CD4-positive, alpha-beta T cell treated with Interleukin-15 for 1 hour (primary cell): ENCODE measurements at regions not wholly inside any gene's neighbourhood (a gene's known extent, or its start where the extent isn't known, plus 50 kb on each side); places are given as distances from the start of the nearest gene placed in this dataset.
A peak's percentile ranks its signal among the peaks of the same experiment; 100 is the strongest.

Experiments
- DNase-seq: peaks from one replicate; pipeline ENCODE4 v3.0.0-alpha.2; 2020

DNA sequence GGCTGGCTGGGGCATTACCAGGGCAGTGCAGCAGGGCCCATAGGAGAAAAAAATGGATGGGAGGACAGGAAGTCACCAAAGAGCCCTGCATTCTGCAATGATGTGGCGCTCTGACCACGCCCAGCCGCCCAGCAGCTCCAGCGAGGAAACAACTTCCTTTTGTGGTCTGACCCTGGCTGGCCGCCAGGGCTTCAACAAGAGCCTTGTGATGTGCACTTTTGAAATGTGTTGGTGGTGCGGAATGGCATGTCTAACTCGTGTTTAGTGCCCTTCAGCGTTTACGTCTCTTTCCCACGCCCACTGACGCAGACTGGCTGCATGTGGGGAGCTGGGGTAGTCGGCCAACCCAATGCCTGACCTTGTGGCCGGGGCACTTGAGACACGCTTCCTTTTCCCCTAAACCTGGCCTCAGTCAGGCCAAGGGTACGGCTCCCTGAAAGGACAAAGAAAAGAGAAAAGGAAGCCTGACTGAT is 81.9 kb upstream of the CTNNB1 start:
- peak; percentile 93 for DNase-seq

DNA sequence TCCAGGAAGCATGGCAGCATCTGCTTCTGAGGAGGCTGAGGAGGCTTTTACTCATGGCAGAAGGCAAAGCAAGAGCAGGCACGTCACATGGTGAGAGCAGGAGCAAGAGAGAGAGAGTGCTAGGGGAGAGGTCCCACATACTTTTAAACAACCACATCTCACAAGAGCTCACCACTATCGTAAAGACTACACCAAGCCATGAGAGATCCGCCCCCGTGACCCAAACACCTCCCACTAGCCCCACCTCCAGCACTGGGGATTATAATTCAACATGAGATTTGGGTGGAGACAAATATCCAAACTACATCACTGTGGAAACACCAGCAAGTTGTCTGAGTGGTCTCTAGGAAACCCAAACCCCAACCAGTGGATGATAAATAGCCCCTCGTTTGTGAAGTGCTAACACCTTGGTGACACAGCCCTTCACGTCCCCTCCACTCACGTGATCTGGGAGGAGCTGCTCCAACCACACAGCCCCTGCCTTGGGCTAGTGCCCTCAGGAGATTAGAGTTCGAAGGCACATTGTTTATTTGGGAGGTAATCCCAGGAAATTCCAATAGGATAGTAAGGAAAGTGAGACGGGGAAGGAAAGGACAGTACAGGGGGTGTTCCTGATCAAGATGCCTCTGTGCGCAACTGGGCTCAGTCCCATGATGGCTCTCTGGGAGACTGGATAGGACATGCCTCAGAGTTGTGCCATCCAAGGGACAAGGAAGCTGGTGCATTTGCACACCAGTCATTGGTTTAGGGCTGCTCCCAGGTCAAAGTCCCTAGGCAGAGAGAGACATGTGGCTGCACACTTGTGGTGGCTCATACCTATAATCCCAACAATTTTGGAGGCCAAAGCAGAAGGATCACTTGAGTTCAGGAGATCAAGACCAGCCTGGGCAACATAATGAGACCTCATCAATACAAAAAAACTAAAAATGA is 80.6 kb upstream of the CTNNB1 start:
- DNase-seq = no peak

DNA sequence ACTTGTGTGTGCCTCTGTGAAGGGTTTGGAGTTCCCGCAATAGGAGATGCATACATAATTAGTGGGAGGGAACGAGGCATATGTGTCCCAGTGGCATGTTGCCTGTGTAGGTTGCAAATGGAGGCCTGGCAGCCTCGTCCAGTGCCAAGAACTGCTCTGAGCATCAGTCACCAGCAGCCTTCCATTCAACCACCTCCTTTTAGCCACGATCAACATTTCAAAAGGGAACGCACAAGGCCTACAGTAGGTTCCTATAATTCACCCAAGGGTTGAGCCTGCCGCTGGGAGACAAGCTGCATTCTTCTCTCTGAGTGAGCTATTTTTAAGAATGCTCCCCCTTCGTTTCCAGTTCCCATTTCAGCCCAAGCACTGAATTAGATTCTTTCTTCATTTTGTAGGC is 78.8 kb upstream of the CTNNB1 start:
- DNase-seq = no peak

DNA sequence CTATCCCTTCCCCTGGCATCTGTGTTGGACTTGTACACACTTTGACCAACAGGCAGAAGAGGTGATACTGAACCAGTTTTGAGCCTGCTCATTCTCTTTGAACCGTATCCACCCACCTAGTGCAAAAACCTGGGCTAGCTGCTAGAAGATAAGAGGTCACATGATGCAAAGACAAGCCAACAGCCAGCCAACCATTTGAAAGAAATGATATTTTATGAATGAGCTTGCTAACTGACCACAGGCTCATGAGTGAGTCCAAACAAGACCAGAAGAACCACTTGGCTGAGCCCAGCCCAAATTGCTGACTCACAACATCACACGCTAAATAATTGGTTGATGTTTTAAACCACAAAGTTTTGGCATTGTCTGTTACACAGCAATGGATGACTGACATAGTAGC is 74.0 kb upstream of the CTNNB1 start:
- no peak for DNase-seq

DNA sequence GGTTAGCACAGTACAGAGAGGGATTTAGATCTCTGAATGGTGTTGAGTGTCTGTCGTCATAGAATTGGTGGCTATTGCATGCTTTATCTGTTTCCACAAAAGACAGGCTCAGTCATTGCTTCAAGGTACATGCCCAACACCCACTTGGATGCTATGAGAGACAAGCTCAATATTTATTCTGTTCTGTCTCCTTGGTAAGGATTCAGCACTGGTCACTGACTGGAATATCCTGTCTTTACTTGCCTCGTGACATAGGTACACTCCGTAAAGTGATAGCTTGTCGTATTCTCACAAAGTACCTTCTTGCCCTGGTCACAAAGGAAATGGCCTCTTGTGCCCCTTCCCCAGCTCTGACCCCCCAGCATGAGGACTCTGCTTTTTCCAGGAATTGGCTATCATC is 72.8 kb upstream of the CTNNB1 start:
- no peak for DNase-seq

DNA sequence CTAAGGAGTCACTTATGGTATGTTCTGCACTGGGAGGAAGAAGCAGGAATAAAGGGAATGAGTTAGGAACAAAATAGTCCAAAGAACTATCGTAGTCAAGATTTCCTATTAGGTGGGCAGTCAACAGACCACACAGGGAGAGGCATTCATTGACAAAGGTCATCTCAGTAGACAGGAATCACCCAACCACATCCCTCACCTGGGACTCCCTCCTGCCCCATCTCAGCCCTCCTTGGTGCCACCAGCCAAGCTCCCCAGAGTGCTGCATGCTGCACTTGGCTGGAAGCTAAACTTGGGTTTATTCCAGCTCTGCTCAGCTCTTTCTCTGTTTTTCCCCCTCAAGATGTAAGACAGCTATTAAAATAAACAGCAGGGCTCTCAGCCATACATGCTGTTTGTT is 72.3 kb upstream of the CTNNB1 start:
- no peak for DNase-seq

DNA sequence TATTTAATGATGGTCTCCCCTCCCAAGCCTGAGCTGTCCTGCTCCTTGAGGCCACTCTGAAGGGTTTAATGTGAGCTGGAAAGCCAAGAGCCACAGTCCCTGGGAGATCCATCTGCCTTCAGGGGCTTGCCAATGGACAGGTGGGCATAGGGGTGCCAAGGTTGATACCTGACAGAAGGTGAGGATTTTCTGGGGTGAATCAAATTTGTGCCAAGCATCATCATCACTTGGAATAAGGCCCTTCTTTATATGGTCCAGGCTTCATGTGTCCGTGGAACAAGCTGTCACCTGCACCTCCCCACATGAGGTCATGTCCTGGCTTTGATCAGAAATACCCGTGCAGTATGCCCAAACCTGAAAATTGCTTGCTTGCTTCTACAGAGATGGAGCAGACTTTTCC is 71.9 kb upstream of the CTNNB1 start:
- DNase-seq = no peak

DNA sequence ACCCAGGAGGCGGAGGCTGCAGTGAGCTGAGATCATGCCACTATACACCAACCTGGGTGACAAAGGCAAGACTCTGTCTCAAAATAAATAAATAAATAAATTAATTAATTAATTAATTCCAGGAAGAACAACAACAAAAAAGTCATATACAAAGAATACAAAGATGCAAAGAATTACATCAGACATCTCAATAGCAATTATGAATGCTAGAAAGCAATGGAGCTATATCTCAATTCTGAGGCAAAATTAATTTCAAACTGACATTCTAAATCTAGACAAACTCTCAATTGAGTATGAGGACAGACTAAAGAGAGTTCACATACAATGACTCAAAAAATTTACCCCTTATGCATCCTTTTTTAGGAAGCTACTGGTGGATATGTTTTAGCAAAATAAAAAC is 69.6 kb upstream of the CTNNB1 start:
- no peak for DNase-seq

DNA sequence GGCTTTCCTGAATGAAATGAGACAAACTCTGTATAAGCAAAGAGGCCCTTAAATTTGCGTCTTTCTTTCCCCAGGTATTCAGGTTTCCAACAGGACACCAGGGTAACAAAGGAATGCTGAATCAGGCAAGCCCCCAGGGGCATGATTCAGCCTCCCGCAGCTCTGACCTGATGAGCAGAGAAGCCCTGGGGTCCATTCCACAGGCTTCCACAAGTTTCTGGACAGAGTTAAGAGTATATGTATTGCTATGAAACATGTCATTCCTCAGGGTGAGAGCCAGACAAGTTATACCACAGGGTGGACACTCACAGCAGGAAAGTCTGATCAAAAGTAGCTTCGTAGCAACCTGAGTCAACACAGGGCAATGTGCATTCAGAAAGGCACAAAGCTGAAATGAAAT is 68.1 kb upstream of the CTNNB1 start:
- DNase-seq = no peak

DNA sequence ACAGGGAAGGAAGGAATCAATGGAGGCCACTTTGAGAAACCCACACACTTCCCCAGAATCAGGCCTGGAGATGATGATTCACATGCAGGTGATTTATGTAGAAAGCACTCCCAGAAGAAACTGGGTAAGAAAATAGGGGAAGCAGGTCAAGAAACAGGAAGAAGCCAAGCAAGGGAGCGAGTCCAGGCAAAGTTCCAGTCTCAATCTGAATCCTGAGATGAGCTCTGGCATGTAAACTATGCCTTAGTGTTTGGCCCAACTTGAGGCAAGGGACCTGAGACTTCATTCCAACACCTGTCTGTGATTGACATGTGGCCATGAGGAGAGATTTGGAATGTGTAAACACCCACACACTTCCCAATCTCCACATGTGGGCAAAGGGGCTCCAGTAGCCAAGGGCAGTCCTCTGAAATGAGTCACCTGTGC is 61.6 kb upstream of the CTNNB1 start:
- DNase-seq = peak; percentile 20

DNA sequence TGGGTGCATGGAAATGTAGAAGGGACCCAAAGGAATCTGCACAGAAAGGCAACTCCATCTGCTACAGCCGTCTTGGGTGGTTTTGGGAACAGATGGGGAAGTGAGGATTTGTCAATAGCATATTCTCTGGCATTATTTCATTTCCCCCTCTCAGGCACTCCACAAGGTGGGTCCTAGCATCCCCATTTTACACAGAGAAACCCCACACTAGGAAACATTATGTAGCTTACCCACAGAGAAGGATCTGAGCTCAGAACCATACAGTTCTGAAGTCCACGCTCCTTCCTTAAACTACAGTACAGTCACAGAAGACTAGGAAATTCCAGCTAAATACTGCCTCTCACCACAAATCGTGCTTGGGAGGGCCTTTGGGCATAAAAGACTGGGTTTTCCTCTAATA is 61.2 kb upstream of the CTNNB1 start:
- no peak for DNase-seq

DNA sequence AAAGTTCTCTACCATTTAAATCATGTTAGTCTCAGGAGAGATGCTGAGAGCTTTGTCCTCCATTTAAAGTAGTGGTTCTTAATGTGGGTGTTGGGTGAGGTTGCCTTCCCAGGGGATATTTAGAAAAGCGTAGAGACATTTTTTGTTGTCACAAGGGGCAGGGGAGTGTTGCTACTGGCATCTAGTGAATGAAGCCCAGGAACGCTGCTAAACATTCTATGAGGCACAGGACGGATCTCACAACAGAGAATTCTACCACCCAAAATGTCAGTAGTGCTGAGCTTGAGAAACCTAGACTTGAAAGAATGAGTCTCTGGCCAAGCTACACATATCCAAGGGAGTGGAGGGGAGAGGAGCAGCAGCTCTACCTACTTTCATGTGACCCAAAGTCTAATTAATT is 60.7 kb upstream of the CTNNB1 start:
- no peak for DNase-seq

DNA sequence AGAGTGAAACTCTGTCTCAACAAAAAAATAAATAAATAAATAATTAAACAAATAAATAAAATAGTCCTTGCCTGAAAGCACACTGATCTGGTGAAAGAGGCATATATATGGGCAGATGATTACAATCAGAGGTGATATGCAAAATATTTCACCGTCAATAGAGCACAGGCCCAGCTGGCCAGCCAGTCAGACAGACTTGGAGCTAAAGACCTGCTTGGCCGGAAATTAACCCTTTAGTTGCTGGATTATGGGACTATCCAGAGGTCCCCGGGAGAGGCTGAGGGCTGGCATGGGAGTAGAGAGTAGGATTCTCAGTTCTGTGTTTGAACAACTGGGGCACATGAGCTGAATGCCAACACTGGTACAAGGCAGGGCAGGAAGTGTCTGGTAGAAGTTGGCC is 59.1 kb upstream of the CTNNB1 start:
- no peak for DNase-seq

DNA sequence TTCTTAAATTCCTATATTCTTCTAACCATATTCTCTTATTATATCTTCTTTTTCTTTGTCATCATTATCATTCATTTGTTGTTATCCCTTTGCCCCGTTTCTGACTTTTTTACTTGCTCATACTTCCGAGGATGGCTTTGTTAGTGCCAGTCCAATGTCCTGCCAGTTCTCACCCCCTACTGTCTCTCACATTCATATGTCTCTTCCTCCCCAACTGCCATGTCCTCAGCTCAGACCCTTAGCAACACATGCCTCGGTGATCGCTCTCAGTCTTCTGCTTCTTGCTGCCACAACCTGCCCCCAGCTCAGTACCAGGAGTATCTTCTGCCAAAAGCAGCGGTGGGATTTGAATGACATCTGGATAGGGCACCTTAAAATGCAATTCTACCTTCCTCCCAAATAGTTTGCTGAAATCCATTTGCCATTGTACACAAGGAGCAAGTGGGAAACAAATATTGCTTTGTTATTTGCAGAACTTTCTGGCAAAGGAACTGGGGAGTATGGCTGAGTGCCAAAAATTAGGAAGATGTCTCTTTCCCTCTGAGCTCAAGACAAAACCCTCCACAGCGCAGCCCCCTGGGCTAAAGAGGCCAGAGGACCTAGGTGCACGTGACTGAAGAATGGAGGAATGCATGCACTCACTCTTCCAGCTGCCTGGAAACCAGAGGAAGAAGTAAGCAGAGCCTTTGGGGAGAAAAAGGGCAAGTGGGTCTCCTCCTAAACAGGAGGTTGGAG is 57.7 kb upstream of the CTNNB1 start:
- no peak for DNase-seq

DNA sequence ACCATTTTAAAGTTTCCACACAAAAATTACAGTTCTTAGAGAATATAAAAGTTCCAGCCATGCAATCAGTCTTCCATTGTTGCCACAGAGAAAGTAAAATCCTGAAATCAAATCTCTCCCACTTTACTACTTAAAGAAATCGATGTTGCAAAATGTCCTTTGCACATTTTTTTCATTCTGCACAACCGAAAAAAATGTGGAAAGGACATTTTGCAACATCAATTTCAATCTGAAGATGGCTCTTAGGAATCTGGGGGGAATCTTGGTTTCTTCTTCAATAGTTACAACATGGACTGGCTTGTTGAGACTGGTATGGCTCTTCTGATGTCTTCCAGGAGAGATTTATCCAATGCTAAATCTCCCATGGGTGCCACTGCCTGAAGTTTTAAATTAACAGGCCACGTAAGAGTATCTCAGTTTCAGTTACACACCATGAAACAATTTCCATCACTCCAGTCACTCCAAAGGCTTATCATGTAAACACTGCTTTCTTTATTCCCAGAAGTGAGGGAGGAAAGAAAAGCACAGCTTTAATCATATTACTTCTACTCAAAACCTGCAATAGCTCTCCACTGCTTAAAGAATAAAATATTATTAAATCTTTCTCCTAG is 55.8 kb upstream of the CTNNB1 start:
- no peak for DNase-seq

DNA sequence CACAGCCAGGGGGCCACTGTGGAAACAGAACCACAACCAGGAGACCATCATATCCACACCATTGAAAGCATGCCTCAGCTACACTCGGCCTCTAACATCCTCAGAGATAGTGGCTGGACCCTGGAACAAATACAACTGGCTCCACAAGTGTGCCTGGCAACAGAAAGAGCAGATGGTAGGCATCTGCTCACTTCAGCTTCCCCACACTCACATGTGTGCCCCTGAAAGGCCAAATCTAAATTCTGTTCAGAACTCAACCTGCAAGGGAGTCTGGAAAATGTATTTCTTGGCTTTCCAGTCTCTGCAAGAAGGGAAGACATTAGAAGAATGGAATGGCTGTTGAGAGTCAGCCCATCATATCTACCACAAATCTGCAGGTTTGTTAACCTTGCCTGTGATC is 54.7 kb upstream of the CTNNB1 start:
- DNase-seq = no peak

DNA sequence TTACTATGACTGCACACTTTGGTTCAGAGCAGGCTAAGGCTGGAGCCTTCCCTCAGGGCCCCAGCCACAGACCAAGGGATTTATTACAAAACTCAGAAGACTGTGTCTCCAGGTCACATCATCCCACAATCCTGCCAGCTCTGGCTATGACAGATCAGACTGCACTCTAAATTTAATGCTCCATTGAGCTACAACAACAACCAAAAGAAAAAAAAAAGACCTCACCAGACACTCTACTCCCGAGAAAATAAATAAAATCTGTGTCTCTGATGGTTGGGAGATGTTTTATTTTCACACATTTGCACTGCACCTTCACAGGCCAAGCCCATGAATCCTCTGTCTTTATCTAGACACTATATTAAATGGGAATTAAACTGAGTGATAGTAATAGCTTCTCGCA is 50.8 kb upstream of the CTNNB1 start:
- no peak for DNase-seq

DNA sequence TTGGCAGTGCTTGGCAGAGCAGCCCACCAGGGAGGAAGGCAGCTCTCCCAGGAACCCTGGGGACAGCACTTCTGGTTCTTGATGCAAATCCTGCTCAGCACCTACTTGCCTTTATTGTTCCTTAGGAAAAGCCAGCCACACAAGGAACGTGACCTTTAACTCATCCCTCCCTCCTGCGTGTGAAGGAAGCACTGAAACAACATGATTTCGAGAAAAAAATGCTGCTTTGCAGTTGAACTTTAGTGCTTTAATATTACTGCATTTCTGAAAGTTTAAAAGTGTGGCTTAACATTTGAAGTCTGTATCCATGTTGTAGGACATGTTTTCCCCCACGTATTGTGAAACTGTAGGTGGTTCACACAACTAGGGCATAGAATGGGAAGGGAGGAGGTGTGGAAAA is 50.4 kb upstream of the CTNNB1 start:
- no peak for DNase-seq
